HS-5 (cell line): ENCODE measurements at regions not wholly inside any gene's neighbourhood (a gene's known extent, or its start where the extent isn't known, plus 50 kb on each side); places are given as distances from the start of the nearest gene placed in this dataset.

Experiments
- DNase-seq: peaks from one replicate; pipeline ENCODE4 v3.0.0-alpha.2; 2012; ENCODE audit warnings: low read depth

- DNase-seq, result no peak
Measured at GRCh38 chr15:62779036-62779770, 263.3 kb upstream of the TPM1 start.

DNA sequence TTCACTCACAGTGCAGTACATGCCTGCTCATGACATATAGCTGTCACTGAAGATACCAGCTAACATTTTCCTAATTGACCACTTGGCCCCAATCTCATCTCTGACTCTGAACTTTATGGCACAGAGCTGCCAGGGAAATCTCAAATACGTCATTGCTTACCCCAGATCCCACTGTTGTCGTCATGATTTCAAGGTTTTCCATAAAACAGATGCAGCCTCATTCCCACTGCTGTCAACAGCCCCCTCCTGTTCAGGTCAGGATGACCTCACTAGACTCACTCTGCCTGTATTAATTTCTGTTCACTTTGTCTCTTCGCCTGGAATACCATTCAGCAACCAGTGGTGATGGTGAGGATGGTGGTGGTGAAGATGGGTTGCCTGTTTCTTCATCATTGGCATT lies 262.6 kb upstream of the TPM1 start:
- DNase-seq, result no peak

- no peak for DNase-seq
Measured at GRCh38 chr15:62781081-62781497, 261.5 kb upstream of the TPM1 start.

DNA sequence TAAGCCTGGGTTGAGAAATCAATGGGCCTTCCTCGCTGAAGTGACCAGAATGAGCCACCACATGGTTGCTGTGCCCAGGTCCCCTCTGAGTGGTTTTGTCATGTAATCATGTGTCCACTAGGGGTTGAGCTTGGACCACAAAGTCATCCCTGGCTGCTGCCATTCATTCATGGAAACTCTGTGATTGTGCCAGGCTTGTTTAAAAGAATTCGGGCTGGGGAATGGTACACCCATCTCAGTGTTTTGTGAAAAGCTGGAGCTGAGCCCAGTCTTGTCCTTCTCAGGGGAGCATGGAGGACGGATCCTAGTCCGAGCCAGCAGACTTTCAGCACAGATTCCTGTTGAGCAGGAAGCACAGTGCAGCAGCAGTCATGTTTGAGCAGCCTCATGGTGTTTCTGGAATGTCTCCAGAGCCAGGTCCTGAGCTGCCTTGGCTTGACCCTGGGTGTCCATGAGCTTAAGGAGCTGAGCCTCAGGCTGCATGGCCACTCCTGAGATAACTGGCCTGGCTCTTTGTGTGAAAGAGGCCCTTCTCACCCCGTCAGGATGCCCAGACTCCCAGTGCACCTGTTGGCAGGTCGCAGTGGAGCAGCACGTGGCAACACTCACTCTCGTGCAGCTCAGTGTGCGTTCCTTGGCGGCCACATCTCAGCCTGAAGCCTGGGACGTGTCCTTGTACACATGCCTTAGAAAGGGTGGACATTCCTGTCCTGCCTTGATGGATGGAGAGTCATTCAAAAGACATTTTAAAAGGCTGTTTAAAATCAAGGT lies 260.3 kb upstream of the TPM1 start:
- DNase-seq, result no peak

DNA sequence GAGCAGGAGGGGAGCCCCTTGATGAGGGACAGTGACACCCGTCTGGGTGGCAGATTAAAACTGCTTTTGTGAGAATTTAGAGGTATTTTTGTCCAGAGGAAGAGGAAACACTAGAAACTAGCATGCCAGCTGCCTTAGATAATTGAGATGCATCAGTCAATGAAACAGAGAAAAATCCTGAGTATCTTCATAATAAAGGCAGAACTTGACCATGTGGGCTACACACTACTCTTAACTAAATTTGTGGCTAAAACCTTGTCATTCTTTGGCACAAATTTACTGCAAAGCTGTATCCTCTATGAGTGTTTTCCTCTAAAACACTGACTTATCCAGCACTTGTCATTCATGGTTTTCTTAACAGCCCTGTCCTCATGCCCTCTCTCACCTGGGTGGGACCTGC lies 259.7 kb upstream of the TPM1 start:
- DNase-seq, result no peak

DNA sequence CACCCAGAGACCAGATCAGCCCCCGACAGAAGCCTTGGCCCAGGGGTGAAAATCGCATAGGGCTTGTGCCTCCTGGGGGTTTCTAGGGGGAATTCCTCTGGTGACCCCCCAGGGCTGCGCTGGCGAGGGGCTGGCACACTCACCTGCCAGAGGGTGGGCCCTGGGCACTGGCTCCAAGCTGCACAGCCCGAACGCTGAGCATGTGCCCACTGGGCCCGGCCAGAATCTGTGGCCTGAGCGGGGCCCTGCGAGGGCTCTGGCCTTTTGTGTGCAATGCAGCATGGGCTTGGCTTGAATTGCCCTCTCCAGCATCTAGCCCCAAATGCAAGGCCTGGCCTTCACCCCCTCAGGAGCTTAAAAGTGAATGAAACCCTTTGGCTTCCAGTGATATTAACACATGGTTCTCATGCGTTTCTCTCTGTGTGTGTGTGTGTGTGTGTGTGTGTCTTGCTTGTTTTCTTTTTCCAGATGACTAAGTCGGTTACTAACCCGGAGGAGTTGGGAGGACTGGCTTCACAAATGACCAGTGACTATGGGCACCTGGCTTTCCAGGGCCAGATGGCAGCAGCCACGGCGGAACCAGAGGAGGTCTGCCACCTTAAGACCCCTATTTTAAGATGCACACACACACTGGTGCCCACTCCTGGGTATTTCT lies 259.1 kb upstream of the TPM1 start:
- no peak for DNase-seq

DNA sequence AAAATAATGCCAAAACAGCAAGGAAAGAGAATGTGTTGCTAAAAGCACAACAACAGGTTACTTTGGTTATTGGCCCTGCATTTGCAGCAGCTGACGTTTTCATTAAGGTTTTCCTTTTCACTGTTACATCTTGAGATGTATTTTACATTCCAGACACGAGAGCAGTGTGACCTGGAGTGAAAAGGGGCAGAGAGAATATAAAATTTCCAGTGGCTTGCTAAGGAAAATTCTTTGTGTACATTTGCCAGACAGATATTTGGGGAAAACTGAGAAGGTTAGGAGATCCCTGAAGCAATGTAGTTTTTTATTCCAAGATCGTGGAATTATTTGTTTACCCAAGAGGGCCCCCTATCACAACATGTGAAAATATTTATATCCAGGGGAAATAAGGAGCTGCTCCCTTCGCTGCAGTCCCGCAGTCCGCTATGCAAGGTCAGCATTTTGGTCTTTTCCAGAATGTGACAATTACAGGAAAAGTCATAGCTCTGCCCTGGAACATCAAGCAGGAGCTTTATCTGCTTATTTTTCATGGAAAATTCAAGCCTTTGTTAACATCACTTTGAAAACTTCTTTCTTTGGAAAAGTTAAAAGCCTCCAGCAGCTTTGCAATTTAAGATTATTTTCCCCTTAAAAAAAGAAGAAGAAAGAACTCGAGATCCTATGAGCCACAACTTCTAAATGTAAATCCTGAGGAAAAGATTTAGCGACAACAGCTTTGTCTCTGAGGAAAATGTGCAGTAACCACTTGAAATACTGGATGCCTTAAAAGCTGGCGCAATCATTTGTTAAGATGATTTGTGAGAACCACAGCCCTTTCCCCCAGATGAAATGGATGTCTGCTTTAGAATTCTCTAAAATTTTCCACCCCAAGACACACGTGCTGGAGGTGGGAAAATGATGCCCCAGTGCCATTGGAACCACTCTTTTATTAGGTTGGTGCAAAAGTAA lies 256.4 kb upstream of the TPM1 start:
- DNase-seq, result no peak

DNA sequence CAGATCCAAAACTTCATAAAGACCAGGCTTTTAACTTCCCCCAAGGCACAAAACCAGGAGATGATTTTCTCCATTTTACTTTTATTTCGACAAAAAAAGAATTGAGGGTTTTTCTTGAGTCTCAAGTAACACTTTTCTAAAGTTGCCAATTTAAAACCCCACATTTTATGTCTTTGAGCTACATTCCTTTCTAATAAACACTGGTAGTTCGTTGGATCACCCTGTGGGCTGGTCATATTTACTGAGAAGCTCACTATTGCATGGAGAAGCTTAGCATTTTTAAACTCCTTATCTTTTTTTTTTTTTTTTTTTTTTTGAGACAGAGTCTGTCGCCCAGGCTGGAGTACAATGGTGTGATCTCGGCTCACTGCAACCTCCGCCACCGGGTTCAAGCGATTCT lies 255.1 kb upstream of the TPM1 start:
- DNase-seq, result no peak

- DNase-seq, result no peak
Measured at GRCh38 chr15:62788224-62788623, 254.3 kb upstream of the TPM1 start.

- DNase-seq, result no peak
Measured at GRCh38 chr15:62790546-62790945, 252.0 kb upstream of the TPM1 start.

- DNase-seq, result no peak
Measured at GRCh38 chr15:62791694-62792093, 250.9 kb upstream of the TPM1 start.

GRCh38 chr15:62792986-62793751 lies 249.4 kb upstream of the TPM1 start:
- DNase-seq, result no peak

DNA sequence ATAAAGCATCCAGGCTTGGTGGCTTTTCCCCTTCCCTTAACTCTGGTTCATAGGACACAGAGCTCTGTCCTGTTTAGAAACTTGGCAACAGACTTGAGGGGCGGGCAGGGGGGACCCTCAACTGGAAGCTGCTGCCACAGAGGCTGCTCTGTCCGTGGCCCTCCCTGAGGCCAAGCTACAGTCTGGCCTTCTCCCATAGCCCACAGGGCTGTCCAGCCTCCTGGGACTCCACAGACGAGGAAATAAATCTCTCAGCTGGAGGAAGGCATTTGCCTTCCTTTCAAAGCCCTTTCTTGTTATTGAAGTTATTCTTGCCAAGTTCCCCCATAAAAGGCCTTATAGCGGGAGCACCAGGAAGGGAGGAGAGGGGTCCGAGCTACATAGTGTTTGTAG lies 248.8 kb upstream of the TPM1 start:
- DNase-seq, result no peak

DNA sequence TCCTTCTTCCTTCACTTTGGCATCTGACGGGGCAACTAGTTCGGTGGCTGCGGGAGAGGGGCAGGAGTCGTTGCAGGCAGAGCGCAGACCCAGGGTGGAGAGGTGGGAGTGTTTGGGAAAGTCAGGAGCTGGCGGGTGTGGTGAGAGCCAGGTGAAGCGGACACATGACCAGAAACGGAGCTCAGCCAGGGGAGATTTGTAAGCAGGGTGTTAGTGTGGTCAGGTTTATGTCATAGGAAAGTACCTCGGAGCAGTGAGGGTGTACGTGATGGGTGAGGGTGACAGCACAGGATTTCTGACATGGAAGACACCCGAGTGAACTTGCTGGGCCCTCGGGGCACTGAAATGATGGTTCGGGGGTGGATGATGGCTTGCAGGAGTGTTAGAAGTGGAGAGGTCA lies 247.4 kb upstream of the TPM1 start:
- no peak for DNase-seq

DNA sequence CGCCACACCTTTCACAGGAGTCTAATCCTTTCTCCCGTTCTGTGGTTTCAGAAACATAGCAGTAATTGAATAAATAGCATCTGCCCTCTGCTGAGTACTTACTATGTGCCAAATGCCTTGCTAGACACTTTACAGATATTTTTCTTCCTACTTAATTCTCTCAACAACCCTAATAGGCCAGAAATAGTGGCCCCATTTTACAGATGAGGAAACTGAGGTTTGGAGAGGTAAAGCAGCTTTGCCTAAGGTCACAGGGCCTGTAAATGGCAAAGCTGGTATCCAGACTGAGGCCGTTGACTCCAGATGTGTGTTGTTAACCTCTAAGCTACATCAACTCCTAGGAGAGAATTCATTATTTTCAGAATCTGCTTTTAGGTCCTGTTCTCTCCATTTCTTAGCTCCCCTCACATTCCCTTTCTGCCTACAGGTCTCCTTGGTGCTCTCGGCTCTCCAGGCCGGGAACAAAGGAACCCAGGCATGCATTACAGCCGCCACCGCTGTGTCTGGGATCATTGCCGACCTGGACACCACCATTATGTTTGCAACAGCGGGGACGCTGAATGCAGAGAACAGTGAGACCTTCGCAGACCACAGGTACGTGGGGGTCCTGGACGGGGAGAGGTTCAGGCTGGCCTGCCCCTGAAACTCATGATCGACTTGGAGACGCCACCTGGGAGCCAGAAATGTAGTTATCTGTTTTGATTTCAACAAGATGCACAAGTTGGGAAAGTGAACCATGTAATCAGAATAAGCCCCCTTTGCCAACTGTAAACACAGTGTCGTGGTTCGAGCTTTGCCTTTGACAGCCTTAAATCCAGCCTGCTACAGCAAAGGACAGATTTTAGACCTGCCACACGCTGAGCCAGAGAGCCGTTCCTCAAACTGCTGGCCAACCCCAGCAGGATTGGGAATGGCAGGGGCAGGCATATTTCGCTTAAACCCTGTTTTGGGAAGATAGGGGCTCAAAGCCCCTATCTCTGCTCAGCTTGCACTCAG lies 246.5 kb upstream of the TPM1 start:
- no peak for DNase-seq

GRCh38 chr15:62797171-62797570 lies 245.4 kb upstream of the TPM1 start:
- no peak for DNase-seq

GRCh38 chr15:62798536-62798935 lies 244.0 kb upstream of the TPM1 start:
- DNase-seq, result no peak

- no peak for DNase-seq
Measured at GRCh38 chr15:62799037-62799436, 243.5 kb upstream of the TPM1 start.

DNA sequence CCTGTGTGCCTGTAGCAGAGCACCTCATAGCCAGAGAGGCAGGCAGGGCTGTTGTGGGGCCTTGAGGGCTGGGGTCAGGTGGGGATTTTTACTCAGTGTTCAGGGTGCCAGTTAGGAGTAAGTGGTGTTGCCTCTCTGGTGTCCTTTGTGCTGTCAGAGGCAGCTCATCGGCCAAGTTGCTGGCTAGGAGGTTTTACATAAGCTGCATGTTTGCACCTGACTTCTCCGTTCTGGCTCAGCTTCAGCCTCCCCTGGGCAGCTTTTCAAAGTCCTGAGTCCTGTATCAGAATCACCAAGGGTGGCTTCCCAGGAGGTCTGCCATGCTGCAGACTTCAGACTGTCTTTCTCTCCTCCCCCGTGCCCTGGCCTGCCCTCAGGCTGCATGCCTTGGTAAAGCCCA lies 242.6 kb upstream of the TPM1 start:
- no peak for DNase-seq

GRCh38 chr15:62802612-62803011 lies 239.9 kb upstream of the TPM1 start:
- DNase-seq, result no peak
